ENCODE measurements at regions not wholly inside any gene's neighbourhood (a gene's known extent, or its start where the extent isn't known, plus 50 kb on each side); places are given as distances from the start of the nearest gene placed in this dataset.

DNA sequence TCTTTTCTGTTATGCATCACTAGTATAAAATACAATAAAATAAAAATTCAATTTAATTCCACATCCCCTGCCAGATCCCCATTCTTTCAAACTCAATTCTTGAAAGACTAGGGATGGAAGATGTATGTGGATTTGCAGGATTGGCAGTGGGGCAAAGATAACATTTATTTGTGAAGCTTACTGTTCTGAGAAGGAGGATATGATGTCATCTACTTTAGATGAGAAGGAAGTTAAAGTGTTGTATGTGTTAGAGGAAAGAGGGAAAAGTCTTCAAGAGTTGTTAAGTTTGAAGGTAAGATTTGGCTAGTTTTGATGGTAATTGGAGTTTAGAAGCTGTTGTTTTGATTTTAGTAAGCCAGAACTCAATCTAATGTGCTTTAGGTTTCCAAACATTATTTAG, 845.1 kb upstream of the NR2F2 start:
- H3K27me3 ChIP-seq (replicated peaks; ENCODE audit: insufficient read depth, low read length) = no peaks in the 10 kb centered on the region

DNA sequence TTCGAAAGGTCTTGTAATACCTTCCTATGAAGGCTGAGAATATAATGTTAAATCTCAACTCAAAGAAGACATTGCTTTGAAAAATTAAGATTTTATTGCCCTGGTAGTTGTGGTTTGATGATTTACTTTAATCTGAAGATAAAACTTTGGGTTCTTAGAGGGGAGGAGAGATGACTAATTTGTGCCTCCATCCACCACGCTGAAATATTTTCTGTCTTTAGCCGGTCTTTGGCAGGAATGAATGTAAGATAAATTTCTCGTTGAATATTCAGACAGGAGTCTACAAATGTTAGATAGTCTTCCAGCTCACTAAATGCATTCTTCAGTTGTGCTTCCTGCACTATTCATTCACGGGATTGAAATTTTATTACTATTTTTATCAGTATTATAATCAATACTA, 844.3 kb upstream of the NR2F2 start:
- DNase-seq = no peak
- no peak overlapping the region for H3K4me2 ChIP-seq (ENCODE audit: low read depth, low read length)
- H3K4me1 ChIP-seq (ENCODE audit: low read length) = no peaks in the 10 kb centered on the region
- H3F3A ChIP-seq (ENCODE audit: insufficient read depth, low read length) = no peaks in the 10 kb centered on the region
- H3K36me3 ChIP-seq (replicated peaks; ENCODE audit: insufficient read depth, low read length) = no peaks in the 10 kb centered on the region
- no peaks in the 10 kb centered on the region for H3K79me2 ChIP-seq (ENCODE audit: low read length)
- H3K9ac ChIP-seq (ENCODE audit: low read length) = no peak overlapping the region
- H3K4me3 ChIP-seq (ENCODE audit: low read length) = no peak overlapping the region
- H3K27me3 ChIP-seq (replicated peaks; ENCODE audit: insufficient read depth, low read length) = no peaks in the 10 kb centered on the region
- H4K20me1 ChIP-seq (ENCODE audit: insufficient read depth, low read length) = no peaks in the 10 kb centered on the region
- no peak for TF ChIP-seq EZH2phosphoT487 (IDR thresholded peaks at IDR 0.05; ENCODE audit: low read length)
- TF ChIP-seq, protein P1, sequence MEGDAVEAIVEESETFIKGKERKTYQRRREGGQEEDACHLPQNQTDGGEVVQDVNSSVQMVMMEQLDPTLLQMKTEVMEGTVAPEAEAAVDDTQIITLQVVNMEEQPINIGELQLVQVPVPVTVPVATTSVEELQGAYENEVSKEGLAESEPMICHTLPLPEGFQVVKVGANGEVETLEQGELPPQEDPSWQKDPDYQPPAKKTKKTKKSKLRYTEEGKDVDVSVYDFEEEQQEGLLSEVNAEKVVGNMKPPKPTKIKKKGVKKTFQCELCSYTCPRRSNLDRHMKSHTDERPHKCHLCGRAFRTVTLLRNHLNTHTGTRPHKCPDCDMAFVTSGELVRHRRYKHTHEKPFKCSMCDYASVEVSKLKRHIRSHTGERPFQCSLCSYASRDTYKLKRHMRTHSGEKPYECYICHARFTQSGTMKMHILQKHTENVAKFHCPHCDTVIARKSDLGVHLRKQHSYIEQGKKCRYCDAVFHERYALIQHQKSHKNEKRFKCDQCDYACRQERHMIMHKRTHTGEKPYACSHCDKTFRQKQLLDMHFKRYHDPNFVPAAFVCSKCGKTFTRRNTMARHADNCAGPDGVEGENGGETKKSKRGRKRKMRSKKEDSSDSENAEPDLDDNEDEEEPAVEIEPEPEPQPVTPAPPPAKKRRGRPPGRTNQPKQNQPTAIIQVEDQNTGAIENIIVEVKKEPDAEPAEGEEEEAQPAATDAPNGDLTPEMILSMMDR (IDR thresholded peaks at IDR 0.05; ENCODE audit: low read length) = no peak
- TF ChIP-seq EZH2 (optimal IDR thresholded peaks at IDR 0.05; ENCODE audit: low read depth, low read length) = no peak
- H3K9me2 ChIP-seq (replicated peaks; ENCODE audit: insufficient read depth, low read length) = no peaks in the 10 kb centered on the region
- H3K27ac ChIP-seq (ENCODE audit: low read length) = no peak overlapping the region
- no peaks in the 10 kb centered on the region for H3K9me3 ChIP-seq (replicated peaks; ENCODE audit: insufficient read depth, low read length)
- no peak overlapping the region for H2AFZ ChIP-seq (ENCODE audit: low read length)

More for the DNA sequence above, 845.1 kb upstream of the NR2F2 start:
- no peak for DNase-seq
- H3K4me3 ChIP-seq (ENCODE audit: low read length) = no peak overlapping the region
- no peaks in the 10 kb centered on the region for H3K4me1 ChIP-seq (ENCODE audit: low read length)
- no peaks in the 10 kb centered on the region for H3F3A ChIP-seq (ENCODE audit: insufficient read depth, low read length)
- TF ChIP-seq EZH2phosphoT487 (IDR thresholded peaks at IDR 0.05; ENCODE audit: low read length) (no peak), EZH2 (optimal IDR thresholded peaks at IDR 0.05; ENCODE audit: low read depth, low read length) (no peak)
- TF ChIP-seq, protein P1 (IDR thresholded peaks at IDR 0.05; ENCODE audit: low read length) = no peak
- H3K27ac ChIP-seq (ENCODE audit: low read length) = no peak overlapping the region
- no peaks in the 10 kb centered on the region for H3K9me3 ChIP-seq (replicated peaks; ENCODE audit: insufficient read depth, low read length)
- no peak overlapping the region for H3K4me2 ChIP-seq (ENCODE audit: low read depth, low read length)
- H3K36me3 ChIP-seq (replicated peaks; ENCODE audit: insufficient read depth, low read length) = no peaks in the 10 kb centered on the region
- no peaks in the 10 kb centered on the region for H4K20me1 ChIP-seq (ENCODE audit: insufficient read depth, low read length)
- H3K79me2 ChIP-seq (ENCODE audit: low read length) = no peaks in the 10 kb centered on the region
- H2AFZ ChIP-seq (ENCODE audit: low read length) = no peak overlapping the region
- H3K9ac ChIP-seq (ENCODE audit: low read length) = no peak overlapping the region
- no peaks in the 10 kb centered on the region for H3K9me2 ChIP-seq (replicated peaks; ENCODE audit: insufficient read depth, low read length)

DNA sequence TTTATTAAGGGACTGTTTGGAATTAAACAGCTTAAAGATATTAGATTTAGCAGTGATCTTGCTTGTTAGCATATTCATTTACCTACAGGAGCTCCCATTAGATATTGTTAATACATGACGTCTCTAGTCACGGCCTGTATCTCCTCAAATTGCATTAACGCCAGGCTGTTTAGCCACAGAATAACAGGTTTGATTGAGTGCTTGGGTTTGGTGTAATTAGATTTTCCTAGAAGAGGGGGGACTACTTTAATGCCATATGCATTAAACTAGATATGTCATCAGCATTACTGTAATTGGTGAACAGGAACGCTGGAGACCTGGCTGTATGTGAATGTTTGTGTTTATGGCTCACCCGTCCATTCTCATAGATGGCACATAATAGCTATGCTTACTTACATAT, 841.4 kb upstream of the NR2F2 start:
- Histone ChIP-seq H3K79me2 (ENCODE audit: low read length) (no peaks in the 10 kb centered on the region), H3K9ac (ENCODE audit: low read length) (no peak overlapping the region), H3K27me3 (replicated peaks; ENCODE audit: insufficient read depth, low read length) (no peaks in the 10 kb centered on the region), H3K36me3 (replicated peaks; ENCODE audit: insufficient read depth, low read length) (no peaks in the 10 kb centered on the region), H3K4me2 (ENCODE audit: low read depth, low read length) (no peak overlapping the region), H4K20me1 (ENCODE audit: insufficient read depth, low read length) (no peaks in the 10 kb centered on the region), H2AFZ (ENCODE audit: low read length) (no peak overlapping the region), H3K9me3 (replicated peaks; ENCODE audit: insufficient read depth, low read length) (no peaks in the 10 kb centered on the region), H3F3A (ENCODE audit: insufficient read depth, low read length) (no peaks in the 10 kb centered on the region), H3K9me2 (replicated peaks; ENCODE audit: insufficient read depth, low read length) (no peaks in the 10 kb centered on the region), H3K27ac (ENCODE audit: low read length) (no peak overlapping the region), H3K4me1 (ENCODE audit: low read length) (no peaks in the 10 kb centered on the region), H3K4me3 (ENCODE audit: low read length) (no peak overlapping the region)
- no peak for DNase-seq
- TF ChIP-seq EZH2 (optimal IDR thresholded peaks at IDR 0.05; ENCODE audit: low read depth, low read length) (no peak), EZH2phosphoT487 (IDR thresholded peaks at IDR 0.05; ENCODE audit: low read length) (no peak)
- TF ChIP-seq, protein P1 (IDR thresholded peaks at IDR 0.05; ENCODE audit: low read length) = no peak

All from MM.1S (cell line).